ENCODE measurements at regions not wholly inside any gene's neighbourhood (a gene's known extent, or its start where the extent isn't known, plus 50 kb on each side); places are given as distances from the start of the nearest gene placed in this dataset.

DNA sequence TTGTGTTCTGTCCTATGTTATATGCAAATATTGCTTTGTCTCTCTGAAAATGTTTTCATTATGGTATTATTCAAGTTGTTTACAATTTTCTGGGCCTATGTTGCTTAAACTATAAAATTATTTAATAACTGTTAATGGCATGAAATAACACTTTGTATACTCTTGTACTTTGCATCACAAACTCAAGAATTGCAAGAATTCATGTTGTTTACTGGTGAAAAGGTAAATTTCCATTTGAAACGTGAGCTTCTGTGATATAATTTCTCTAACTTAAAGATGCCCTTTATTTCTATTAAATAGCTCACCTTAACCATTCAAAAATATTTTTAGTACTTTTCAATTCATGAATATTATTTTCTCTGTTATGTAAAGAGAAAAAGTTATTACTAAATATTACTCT, 1504.2 kb downstream of the SUCLG1 start:
- no peak for TF ChIP-seq EZH2 (IDR thresholded peaks at IDR 0.05; ENCODE audit: insufficient read depth, poor library complexity, severe bottlenecking)
- no peak for TF ChIP-seq EZH2phosphoT487 (IDR thresholded peaks at IDR 0.05; ENCODE audit: insufficient read depth, low read depth)

All from GM23248 (cell line).